Motor neuron (in vitro differentiated cells): ENCODE measurements at regions not wholly inside any gene's neighbourhood (a gene's known extent, or its start where the extent isn't known, plus 50 kb on each side); places are given as distances from the start of the nearest gene placed in this dataset.

Experiments
- ATAC-seq, 8 experiments: fragments of 200-7000 bp; cut with Tn5 transposase; replicated peaks in 6 of 8; 2 replicates each; pipeline ENCODE4 v1.8.0; 2021; ENCODE audit warnings: mild to moderate bottlenecking in 8 of 8, moderate library complexity in 8 of 8
- H3K27ac ChIP-seq, 2 donors: fragments of 250-450 bp; sonication (Bioruptor Pico); 2 replicates each; pipeline ENCODE4 v1.9.0; 2021; ENCODE audit warnings: antibody characterized with exemption in 2 of 2, mild to moderate bottlenecking in 2 of 2, moderate library complexity in 1 of 2
- H3K4me1 ChIP-seq, 2 donors: fragments of 250-450 bp; sonication (Bioruptor Pico); replicated peaks in 1 of 2; 2 replicates each; pipeline ENCODE4 v1.6.1; 2021; ENCODE audit warnings: antibody characterized with exemption in 2 of 2, mild to moderate bottlenecking in 2 of 2, moderate library complexity in 1 of 2
- H3K4me3 ChIP-seq, 5 donors: fragments of 250-450 bp; sonication (Bioruptor Pico); 2 replicates each; pipeline ENCODE4 v1.9.0; 2021; ENCODE audit warnings: antibody characterized with exemption in 5 of 5, mild to moderate bottlenecking in 5 of 5, moderate library complexity in 4 of 5
- WGBS, 10 experiments: fragments of 450-650 bp; shearing (Covaris generic); methylation state at CpG; one replicate each; pipeline ENCODE4 v1.0.0; 2022; 5-methylcytosine and 5-hydroxymethylcytosine counted together
- in situ Hi-C, 9 experiments: fragments of 400-800 bp; cut with MboI; loops; one replicate each; pipeline ENCODE4 v1.15.0; 2021; ENCODE audit warnings: low sequenced_read_pairs in 9 of 9, low pct_unique_long_range_greater_than_20kb in 2 of 9; ENCODE audit not compliant: unreplicated experiment in 9 of 9

GRCh38 chr10:3848005-3848774 lies 63.2 kb upstream of the KLF6 start:
- in situ Hi-C loops: no loop called here
- H3K27ac ChIP-seq: no peak overlapping the region
- H3K4me1 ChIP-seq: peaks cover 13% of the 10 kb centered on the region in 2 donors
- no peak overlapping the region for H3K4me3 ChIP-seq
- no peak for ATAC-seq
- 23 to 100% (median 78%) methylated on average over 2 to 6 of the region's 6 CpGs for WGBS, 10 experiments

- no peak overlapping the region for H3K4me3 ChIP-seq
- 81 to 100% (median 92%) methylated on average over 1 to 3 of the region's 3 CpGs for WGBS, 10 experiments
- in situ Hi-C loops: no loop called here
- no peak overlapping the region for H3K27ac ChIP-seq
- no peak for ATAC-seq
- H3K4me1 ChIP-seq: no peaks in the 10 kb centered on the region
These were observed 61.7 kb upstream of the KLF6 start for GRCh38 chr10:3846736-3847135.

GRCh38 chr10:3844491-3845025 lies 59.5 kb upstream of the KLF6 start:
- in situ Hi-C loops: no loop called here
- Histone ChIP-seq H3K4me3 (no peak overlapping the region), H3K4me1 (no peaks in the 10 kb centered on the region), H3K27ac (no peak overlapping the region)
- no peak for ATAC-seq
- WGBS, 10 experiments: 20 to 100% (median 68%) methylated on average over 1 of the region's 1 CpG; no CpG with 5 or more reads in 4 of the 10 experiments

GRCh38 chr10:3838460-3839437 lies 53.7 kb upstream of the KLF6 start:
- WGBS, 10 experiments: 80 to 100% (median 87%) methylated on average over 1 to 11 of the region's 14 CpGs
- ATAC-seq: no peak

GRCh38 chr10:3837647-3838459 lies 52.8 kb upstream of the KLF6 start:
- in situ Hi-C loops: no loop called here
- ATAC-seq: peak in 5 of 8 experiments; percentile 52 to 91 (median 73)
- 67 to 93% (median 79%) methylated on average over 1 to 7 of the region's 9 CpGs; no CpG with 5 or more reads in 1 of the 10 experiments for WGBS, 10 experiments

More at GRCh38 chr10:3838460-3839437, 53.7 kb upstream of the KLF6 start:
- in situ Hi-C loops: no loop called here
- no peak overlapping the region for H3K4me3 ChIP-seq
- H3K27ac ChIP-seq: peak overlapping the region in 1 of 2 donors; percentile 46
- H3K4me1 ChIP-seq: peaks cover 0 to 8% of the 10 kb centered on the region in 2 donors

GRCh38 chr10:3836222-3836820 lies 51.3 kb upstream of the KLF6 start:
- no peak for ATAC-seq
- H3K4me1 ChIP-seq: peaks cover 0 to 8% of the 10 kb centered on the region in 2 donors
- WGBS, 10 experiments: 41 to 100% (median 78%) methylated on average over 1 to 2 of the region's 2 CpGs; no CpG with 5 or more reads in 1 of the 10 experiments
- in situ Hi-C loops: no loop called here
- no peak overlapping the region for H3K27ac ChIP-seq
- H3K4me3 ChIP-seq: no peak overlapping the region

More at GRCh38 chr10:3837647-3838459, 52.8 kb upstream of the KLF6 start:
- Histone ChIP-seq H3K4me3 (no peak overlapping the region), H3K4me1 (peaks cover 0 to 8% of the 10 kb centered on the region in 2 donors), H3K27ac (peak overlapping the region in 1 of 2 donors; percentile 46)

GRCh38 chr10:3835770-3836169 lies 50.8 kb upstream of the KLF6 start:
- H3K4me3 ChIP-seq: no peak overlapping the region
- in situ Hi-C loops: no loop called here
- H3K27ac ChIP-seq: no peak overlapping the region
- peaks cover 0 to 8% of the 10 kb centered on the region in 2 donors for H3K4me1 ChIP-seq
- no peak for ATAC-seq
- WGBS, 10 experiments: 0 to 100% (median 64%) methylated on average over 1 to 6 of the region's 6 CpGs

GRCh38 chr10:3834947-3835346 lies 49.9 kb upstream of the KLF6 start:
- Histone ChIP-seq H3K4me3 (no peak overlapping the region), H3K4me1 (peaks cover 0 to 8% of the 10 kb centered on the region in 2 donors), H3K27ac (no peak overlapping the region)
- ATAC-seq: no peak
- 71 to 100% (median 100%) methylated on average over 1 of the region's 1 CpG; no CpG with 5 or more reads in 1 of the 10 experiments for WGBS, 10 experiments
- in situ Hi-C loops: no loop called here
